Panc1 (cell line): ENCODE measurements at regions not wholly inside any gene's neighbourhood (a gene's known extent, or its start where the extent isn't known, plus 50 kb on each side); places are given as distances from the start of the nearest gene placed in this dataset.

Source experiments
- TCF7L2 ChIP-seq: IDR thresholded peaks from 2 replicates; pipeline ENCODE4 v1.6.1; 2011; ENCODE audit warnings: mild to moderate bottlenecking, low read depth, low read length, inconsistent platforms
- TF ChIP-seq, protein P1 (sequence below): fragments of 450-650 bp; IDR thresholded peaks from 2 replicates; pipeline ENCODE4 v1.5.1; 2017; ENCODE audit warnings: mild to moderate bottlenecking
- TF ChIP-seq, protein P2 (sequence below), 2 experiments: IDR thresholded peaks; 2 replicates each; pipeline ENCODE4 v1.6.1; 2011 to 2012; ENCODE audit warnings: low read depth in 2 of 2, control low read depth in 1 of 2, low read length in 1 of 2, mild to moderate bottlenecking in 1 of 2, moderate library complexity in 1 of 2; ENCODE audit not compliant: insufficient read depth in 1 of 2

DNA sequence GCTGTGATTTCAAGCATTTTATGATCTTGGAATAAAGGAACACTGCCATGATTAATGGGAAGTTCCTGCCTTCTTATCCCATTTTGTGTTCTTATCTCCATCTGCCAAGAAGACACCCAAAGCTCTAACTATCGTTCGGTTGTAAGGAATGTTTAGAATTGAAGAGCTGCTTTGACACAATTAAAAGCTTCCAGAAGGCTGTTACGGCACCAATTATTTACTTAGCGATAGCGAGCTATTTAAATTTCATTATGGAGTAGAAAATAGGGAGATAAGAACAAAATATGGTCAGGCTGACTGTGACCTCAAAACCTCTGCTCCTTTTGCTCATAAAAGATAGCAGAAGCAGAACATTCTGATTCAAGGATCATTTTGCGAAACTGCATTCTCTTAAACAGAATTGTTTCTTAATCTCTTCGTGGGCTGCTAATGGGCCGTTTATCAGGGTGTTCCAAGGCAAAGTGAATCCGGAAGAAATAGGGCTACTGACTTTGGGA, 101.6 kb downstream of the SLC4A3 start:
- TF ChIP-seq, protein P1, sequence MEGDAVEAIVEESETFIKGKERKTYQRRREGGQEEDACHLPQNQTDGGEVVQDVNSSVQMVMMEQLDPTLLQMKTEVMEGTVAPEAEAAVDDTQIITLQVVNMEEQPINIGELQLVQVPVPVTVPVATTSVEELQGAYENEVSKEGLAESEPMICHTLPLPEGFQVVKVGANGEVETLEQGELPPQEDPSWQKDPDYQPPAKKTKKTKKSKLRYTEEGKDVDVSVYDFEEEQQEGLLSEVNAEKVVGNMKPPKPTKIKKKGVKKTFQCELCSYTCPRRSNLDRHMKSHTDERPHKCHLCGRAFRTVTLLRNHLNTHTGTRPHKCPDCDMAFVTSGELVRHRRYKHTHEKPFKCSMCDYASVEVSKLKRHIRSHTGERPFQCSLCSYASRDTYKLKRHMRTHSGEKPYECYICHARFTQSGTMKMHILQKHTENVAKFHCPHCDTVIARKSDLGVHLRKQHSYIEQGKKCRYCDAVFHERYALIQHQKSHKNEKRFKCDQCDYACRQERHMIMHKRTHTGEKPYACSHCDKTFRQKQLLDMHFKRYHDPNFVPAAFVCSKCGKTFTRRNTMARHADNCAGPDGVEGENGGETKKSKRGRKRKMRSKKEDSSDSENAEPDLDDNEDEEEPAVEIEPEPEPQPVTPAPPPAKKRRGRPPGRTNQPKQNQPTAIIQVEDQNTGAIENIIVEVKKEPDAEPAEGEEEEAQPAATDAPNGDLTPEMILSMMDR, result no peak
- no peak for TF ChIP-seq TCF7L2
- TF ChIP-seq, protein P2, sequence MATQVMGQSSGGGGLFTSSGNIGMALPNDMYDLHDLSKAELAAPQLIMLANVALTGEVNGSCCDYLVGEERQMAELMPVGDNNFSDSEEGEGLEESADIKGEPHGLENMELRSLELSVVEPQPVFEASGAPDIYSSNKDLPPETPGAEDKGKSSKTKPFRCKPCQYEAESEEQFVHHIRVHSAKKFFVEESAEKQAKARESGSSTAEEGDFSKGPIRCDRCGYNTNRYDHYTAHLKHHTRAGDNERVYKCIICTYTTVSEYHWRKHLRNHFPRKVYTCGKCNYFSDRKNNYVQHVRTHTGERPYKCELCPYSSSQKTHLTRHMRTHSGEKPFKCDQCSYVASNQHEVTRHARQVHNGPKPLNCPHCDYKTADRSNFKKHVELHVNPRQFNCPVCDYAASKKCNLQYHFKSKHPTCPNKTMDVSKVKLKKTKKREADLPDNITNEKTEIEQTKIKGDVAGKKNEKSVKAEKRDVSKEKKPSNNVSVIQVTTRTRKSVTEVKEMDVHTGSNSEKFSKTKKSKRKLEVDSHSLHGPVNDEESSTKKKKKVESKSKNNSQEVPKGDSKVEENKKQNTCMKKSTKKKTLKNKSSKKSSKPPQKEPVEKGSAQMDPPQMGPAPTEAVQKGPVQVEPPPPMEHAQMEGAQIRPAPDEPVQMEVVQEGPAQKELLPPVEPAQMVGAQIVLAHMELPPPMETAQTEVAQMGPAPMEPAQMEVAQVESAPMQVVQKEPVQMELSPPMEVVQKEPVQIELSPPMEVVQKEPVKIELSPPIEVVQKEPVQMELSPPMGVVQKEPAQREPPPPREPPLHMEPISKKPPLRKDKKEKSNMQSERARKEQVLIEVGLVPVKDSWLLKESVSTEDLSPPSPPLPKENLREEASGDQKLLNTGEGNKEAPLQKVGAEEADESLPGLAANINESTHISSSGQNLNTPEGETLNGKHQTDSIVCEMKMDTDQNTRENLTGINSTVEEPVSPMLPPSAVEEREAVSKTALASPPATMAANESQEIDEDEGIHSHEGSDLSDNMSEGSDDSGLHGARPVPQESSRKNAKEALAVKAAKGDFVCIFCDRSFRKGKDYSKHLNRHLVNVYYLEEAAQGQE (IDR thresholded peaks at IDR 0.05; ENCODE audit: insufficient read depth in 1 of 2, low read depth in 2 of 2, low read length in 1 of 2), result no peak
